Ovary (tissue), 7 donors: ENCODE measurements at regions not wholly inside any gene's neighbourhood (a gene's known extent, or its start where the extent isn't known, plus 50 kb on each side); places are given as distances from the start of the nearest gene placed in this dataset.

Source experiments
- DNase-seq, 5 donors: peaks; one replicate each; pipeline ENCODE4 v3.0.0-alpha.2; 2019 to 2020
- H3K27ac ChIP-seq, 2 donors: fragments of 200-600 bp; one replicate each; pipeline versions ENCODE4 v1.5.1 to v1.8.0; 2019 to 2022
- H3K27me3 ChIP-seq: fragments of 200-600 bp; one replicate; pipeline ENCODE4 v1.8.0; 2022
- H3K36me3 ChIP-seq: fragments of 200-600 bp; sonication (generic); one replicate; pipeline ENCODE4 v1.5.1; 2019
- H3K4me1 ChIP-seq: one replicate; pipeline ENCODE4 v1.8.1; 2013; ENCODE audit warnings: mild to moderate bottlenecking, moderate library complexity; ENCODE audit not compliant: insufficient read depth
- H3K4me3 ChIP-seq: fragments of 200-600 bp; sonication (generic); one replicate; pipeline ENCODE4 v1.5.1; 2017
- H3K9me3 ChIP-seq, 2 donors: fragments of 200-600 bp in 1 of 2; sonication (generic) in 1 of 2; one replicate each; pipeline versions ENCODE4 v1.5.1 to v1.8.1; 2013 to 2019; ENCODE audit warnings: mild to moderate bottlenecking in 1 of 2, moderate library complexity in 1 of 2
- CTCF ChIP-seq, 3 donors: fragments of 450-650 bp in 2 of 3; fragments of 200-600 bp in 1 of 3; IDR thresholded peaks; one replicate each; pipeline versions ENCODE4 v1.5.1 to v1.8.0; 2016 to 2022; ENCODE audit warnings: antibody characterized with exemption in 3 of 3, mild to moderate bottlenecking in 1 of 3
- EP300 ChIP-seq: sonication (generic); formaldehyde crosslinking; IDR thresholded peaks from one replicate; pipeline ENCODE4 v1.6.1; 2017; ENCODE audit warnings: antibody characterized with exemption
- POLR2A ChIP-seq: fragments of 450-650 bp; IDR thresholded peaks from one replicate; pipeline ENCODE4 v1.6.1; 2017; ENCODE audit warnings: antibody characterized with exemption, mild to moderate bottlenecking, moderate library complexity
- WGBS, 3 donors: extraction: QIAGEN DNeasy Blood & Tissue Kit in 1 of 3; methylation state at CpG; one replicate each; pipeline versions ENCODE4 v1.1.5 to v1.1.7; 2013 to 2017; 5-methylcytosine and 5-hydroxymethylcytosine counted together
- intact Hi-C, 4 donors: fragments of 100-400 bp; cut with DNase I; formaldehyde crosslinking; loops; one replicate each; pipeline versions ENCODE4 v1.11.0 to v1.15.1; 2022 to 2023
- donor health status: DM: no; HTN: no; CAD: no; lungs with moderate emphysema.
- donor health status: DM: no; HTN: no; CAD: no.
- donor health status: Bipolar disorder and iron deficiency.
- donor health status: DM: no; HTN: no; CAD: no.
- donor health status: DM: yes; HTN: yes; CAD: no.

GRCh38 chr14:99023371-99023770 is 248.6 kb downstream of the BCL11B start:
- H3K36me3 ChIP-seq: no peaks in the 10 kb centered on the region
- TF ChIP-seq EP300 (no peak), CTCF (IDR thresholded peaks at IDR 0.05) (no peak), POLR2A (no peak)
- no peaks in the 10 kb centered on the region for H3K27me3 ChIP-seq
- intact Hi-C loops: loop anchor here in 1 of 4 donors (10.0 kb wide), 1 partner anchor 161 kb away; no protein-coding TSS in a partner anchor
- H3K4me3 ChIP-seq: no peak overlapping the region
- H3K27ac ChIP-seq: no peak overlapping the region
- H3K4me1 ChIP-seq: no peaks in the 10 kb centered on the region
- WGBS, 3 donors: 45 to 96% (median 88%) methylated on average over 1 of the region's 1 CpG
- H3K9me3 ChIP-seq: no peaks in the 10 kb centered on the region
- DNase-seq: no peak

- intact Hi-C loops: loop anchor here in 1 of 4 donors (10.0 kb wide), 1 partner anchor 160 kb away; no protein-coding TSS in a partner anchor
- H3K36me3 ChIP-seq: no peaks in the 10 kb centered on the region
- H3K27me3 ChIP-seq: no peaks in the 10 kb centered on the region
- H3K4me3 ChIP-seq: no peak overlapping the region
- DNase-seq: no peak
- WGBS, 3 donors: 5 to 16% (median 13%) methylated on average over 4 of the region's 4 CpGs
- no peaks in the 10 kb centered on the region for H3K9me3 ChIP-seq
- TF ChIP-seq POLR2A: no peak
- no peak for TF ChIP-seq EP300
- TF ChIP-seq CTCF (IDR thresholded peaks at IDR 0.05): no peak
- no peaks in the 10 kb centered on the region for H3K4me1 ChIP-seq
- H3K27ac ChIP-seq: no peak overlapping the region
Measured at GRCh38 chr14:99024926-99025325, 247.1 kb downstream of the BCL11B start.

DNA sequence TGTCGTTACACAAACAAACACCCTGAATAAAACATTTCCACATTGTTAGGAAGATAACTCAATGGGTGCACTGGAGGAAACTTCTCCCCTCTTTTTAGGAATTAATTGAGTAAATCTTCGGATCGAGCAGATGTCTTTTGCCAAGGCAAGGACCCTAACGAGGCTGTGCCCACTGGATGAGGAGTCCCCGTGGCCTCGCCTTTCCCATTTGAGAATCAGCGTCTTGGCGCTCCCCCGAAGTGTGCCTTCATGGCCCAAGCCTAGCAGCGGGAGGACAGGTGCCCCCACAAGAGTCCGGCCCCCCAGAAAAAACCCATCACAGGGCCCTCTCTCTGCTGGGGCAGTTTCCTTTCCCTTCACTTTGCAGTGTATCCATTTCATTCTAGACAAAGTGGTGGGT is 246.6 kb downstream of the BCL11B start:
- H3K4me3 ChIP-seq: no peak overlapping the region
- no peak for TF ChIP-seq EP300
- no peak for TF ChIP-seq CTCF (IDR thresholded peaks at IDR 0.05)
- no peak for TF ChIP-seq POLR2A
- H3K9me3 ChIP-seq: no peaks in the 10 kb centered on the region
- DNase-seq: no peak
- H3K27ac ChIP-seq: no peak overlapping the region
- H3K36me3 ChIP-seq: no peaks in the 10 kb centered on the region
- H3K4me1 ChIP-seq: no peaks in the 10 kb centered on the region
- intact Hi-C loops: loop anchor here in 1 of 4 donors (10.0 kb wide), 1 partner anchor 159 kb away; no protein-coding TSS in a partner anchor
- no peaks in the 10 kb centered on the region for H3K27me3 ChIP-seq
- 87 to 90% (median 88%) methylated on average over 11 of the region's 11 CpGs for WGBS, 3 donors

DNA sequence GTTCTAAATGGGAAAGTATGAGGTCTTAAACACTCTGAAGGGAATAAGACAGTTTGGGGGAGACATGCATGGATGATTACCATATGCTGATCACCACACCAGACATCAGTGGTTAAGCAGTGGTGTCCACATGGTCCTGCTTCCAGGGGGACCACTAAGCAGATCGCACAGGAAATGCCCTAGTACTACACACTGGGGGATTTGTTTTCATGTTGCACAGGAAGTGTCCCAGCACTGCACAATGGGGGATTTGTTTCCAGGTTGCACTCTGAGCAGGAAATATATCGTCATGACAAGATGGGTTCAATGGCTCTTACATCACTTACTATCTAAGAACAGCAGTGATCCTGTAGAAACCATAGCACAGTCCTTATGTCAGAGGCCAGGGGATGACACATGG is 245.5 kb downstream of the BCL11B start:
- no peak for DNase-seq
- no peaks in the 10 kb centered on the region for H3K27me3 ChIP-seq
- no peak overlapping the region for H3K4me3 ChIP-seq
- intact Hi-C loops: loop anchor here in 1 of 4 donors (10.0 kb wide), 1 partner anchor 158 kb away; no protein-coding TSS in a partner anchor
- H3K9me3 ChIP-seq: no peaks in the 10 kb centered on the region
- 44 to 89% (median 46%) methylated on average over 2 of the region's 2 CpGs for WGBS, 3 donors
- TF ChIP-seq EP300: no peak
- no peak for TF ChIP-seq CTCF (IDR thresholded peaks at IDR 0.05)
- TF ChIP-seq POLR2A: no peak
- no peaks in the 10 kb centered on the region for H3K36me3 ChIP-seq
- no peaks in the 10 kb centered on the region for H3K4me1 ChIP-seq
- no peak overlapping the region for H3K27ac ChIP-seq
